ENCODE measurements at regions not wholly inside any gene's neighbourhood (a gene's known extent, or its start where the extent isn't known, plus 50 kb on each side); places are given as distances from the start of the nearest gene placed in this dataset.
A peak's percentile ranks its signal among the peaks of the same experiment; 100 is the strongest.
"Not testable (repeated sequence)": the region's sequence is repeated elsewhere in the genome, so short reads cannot be mapped to it uniquely, and the experiment has no call there.

GRCh38 chr7:101743241-101743994 lies 74.0 kb upstream of the CUX1 start:
- peak; percentile 9 to 33 for DNase-seq (ENCODE audit: low read depth in 2 of 2)

- no peak for DNase-seq (ENCODE audit: low read depth in 2 of 2)
Observed at GRCh38 chr7:101743995-101744360, 73.4 kb upstream of the CUX1 start.

GRCh38 chr7:101744588-101744987 lies 72.8 kb upstream of the CUX1 start:
- DNase-seq (ENCODE audit: low read depth in 2 of 2): no peak

GRCh38 chr7:101746314-101746713 lies 71.1 kb upstream of the CUX1 start:
- no peak for DNase-seq (ENCODE audit: low read depth in 2 of 2)

GRCh38 chr7:101747053-101747878 lies 70.2 kb upstream of the CUX1 start:
- no peak for DNase-seq (ENCODE audit: low read depth in 2 of 2)

GRCh38 chr7:101747879-101748345 lies 69.5 kb upstream of the CUX1 start:
- no peak for DNase-seq (ENCODE audit: low read depth in 2 of 2)

- no peak for DNase-seq (ENCODE audit: low read depth in 2 of 2)
Observed at GRCh38 chr7:101749891-101750290, 67.5 kb upstream of the CUX1 start.

GRCh38 chr7:101753316-101753715 lies 64.1 kb upstream of the CUX1 start:
- no peak for DNase-seq (ENCODE audit: low read depth in 2 of 2)

- no peak for DNase-seq (ENCODE audit: low read depth in 2 of 2)
Observed at GRCh38 chr7:101754424-101755159, 62.8 kb upstream of the CUX1 start.

- no peak for DNase-seq (ENCODE audit: low read depth in 2 of 2)
Observed at GRCh38 chr7:101757879-101758278, 59.5 kb upstream of the CUX1 start.

GRCh38 chr7:101758519-101758918 lies 58.9 kb upstream of the CUX1 start:
- not testable (repeated sequence) for DNase-seq (ENCODE audit: low read depth in 2 of 2)

GRCh38 chr7:101764221-101764620 lies 53.2 kb upstream of the CUX1 start:
- no peak for DNase-seq (ENCODE audit: low read depth in 2 of 2)

GRCh38 chr7:101767544-101767943 lies 49.9 kb upstream of the CUX1 start:
- DNase-seq (ENCODE audit: low read depth in 2 of 2): no peak

Measured in stimulated activated CD8-positive, alpha-beta memory T cell treated with anti-CD3 and anti-CD28 coated beads, Interleukin-15, amount 100 ng/mL, for 4 hours (primary cell).